Hepatic stellate cell (primary cell): ENCODE measurements at regions not wholly inside any gene's neighbourhood (a gene's known extent, or its start where the extent isn't known, plus 50 kb on each side); places are given as distances from the start of the nearest gene placed in this dataset.
"Not testable (repeated sequence)": the region's sequence is repeated elsewhere in the genome, so short reads cannot be mapped to it uniquely, and the experiment has no call there.

ENCODE experiments used
- DNase-seq: peaks from one replicate; pipeline ENCODE4 v3.0.0; 2011; ENCODE audit warnings: low spot score

- DNase-seq = not testable (repeated sequence)
These were observed 206.6 kb upstream of the C2CD4B start for GRCh38 chr15:62371683-62372082.

DNA sequence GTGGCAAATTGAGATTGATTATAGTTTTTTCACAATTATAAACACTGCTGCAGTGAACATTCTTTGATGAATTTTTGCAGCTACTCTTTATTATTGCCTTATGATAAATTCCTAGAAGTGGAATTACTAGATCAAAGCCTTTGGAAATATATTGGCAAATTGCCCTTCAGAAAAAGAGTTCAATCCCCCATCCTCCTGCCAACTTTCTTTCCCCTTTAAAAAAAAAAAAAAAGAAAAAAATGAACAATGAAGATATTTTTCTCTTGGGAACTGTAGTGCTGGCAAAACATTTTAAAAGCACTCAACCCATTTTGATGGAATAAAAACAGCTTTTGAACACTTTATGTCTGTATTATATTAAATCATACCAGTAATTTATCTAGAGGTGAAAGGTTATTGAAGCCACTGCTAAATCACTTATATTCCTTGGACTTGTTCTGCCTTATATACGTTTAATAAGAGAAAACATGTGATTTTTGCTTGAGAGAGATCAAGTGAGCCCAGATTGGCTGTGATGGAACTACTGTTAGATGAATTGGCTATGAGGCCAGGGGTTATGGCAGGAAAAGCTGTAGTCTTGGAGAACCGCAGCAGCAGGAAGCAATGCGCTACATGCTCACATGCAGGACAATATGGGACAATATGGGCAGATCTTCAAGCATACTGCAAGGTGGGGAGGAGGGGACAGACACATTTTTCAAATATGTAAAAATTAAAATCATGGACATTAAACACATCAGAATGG is 212.8 kb upstream of the C2CD4B start:
- DNase-seq = no peak

- no peak for DNase-seq
These were observed 213.8 kb upstream of the C2CD4B start for GRCh38 chr15:62378772-62379498.

DNA sequence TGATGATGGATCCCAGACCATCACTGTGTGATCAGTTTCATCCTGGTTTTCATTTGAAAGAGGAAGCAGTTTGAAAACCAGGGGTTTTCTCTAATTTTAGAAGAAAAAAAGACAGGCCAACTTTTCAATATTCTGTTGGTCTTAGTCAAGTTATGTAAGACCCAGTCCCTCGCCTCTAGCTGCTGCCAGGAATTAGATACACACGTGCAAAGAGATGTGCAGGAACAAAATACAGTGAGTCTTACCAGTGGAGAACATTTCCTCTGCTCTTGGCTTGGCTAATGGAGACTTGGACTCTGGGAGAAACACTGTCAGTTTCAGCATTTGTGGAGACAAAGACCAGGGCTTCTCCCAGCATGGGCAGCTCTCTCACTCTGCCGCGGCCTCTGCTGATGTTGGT is 214.9 kb upstream of the C2CD4B start:
- no peak for DNase-seq

DNA sequence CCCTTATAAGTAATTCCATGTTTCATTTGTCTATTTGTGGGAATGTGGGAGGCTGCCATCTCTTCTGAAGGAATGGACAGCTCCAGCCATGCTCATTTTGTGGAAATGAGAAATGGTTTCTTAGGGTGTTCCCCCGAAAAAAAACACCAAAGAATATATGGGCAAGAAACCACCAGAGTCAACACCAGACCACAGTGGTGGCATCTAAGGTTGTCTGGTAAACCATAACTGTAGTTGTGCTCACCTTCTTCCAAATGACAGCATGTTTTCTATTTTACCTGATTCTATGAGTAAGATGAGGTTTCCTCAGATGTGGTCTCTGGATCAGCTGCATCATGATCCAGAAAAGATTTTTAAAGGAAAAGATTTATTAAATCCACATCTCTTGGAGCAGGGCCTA is 217.0 kb upstream of the C2CD4B start:
- DNase-seq = no peak

DNA sequence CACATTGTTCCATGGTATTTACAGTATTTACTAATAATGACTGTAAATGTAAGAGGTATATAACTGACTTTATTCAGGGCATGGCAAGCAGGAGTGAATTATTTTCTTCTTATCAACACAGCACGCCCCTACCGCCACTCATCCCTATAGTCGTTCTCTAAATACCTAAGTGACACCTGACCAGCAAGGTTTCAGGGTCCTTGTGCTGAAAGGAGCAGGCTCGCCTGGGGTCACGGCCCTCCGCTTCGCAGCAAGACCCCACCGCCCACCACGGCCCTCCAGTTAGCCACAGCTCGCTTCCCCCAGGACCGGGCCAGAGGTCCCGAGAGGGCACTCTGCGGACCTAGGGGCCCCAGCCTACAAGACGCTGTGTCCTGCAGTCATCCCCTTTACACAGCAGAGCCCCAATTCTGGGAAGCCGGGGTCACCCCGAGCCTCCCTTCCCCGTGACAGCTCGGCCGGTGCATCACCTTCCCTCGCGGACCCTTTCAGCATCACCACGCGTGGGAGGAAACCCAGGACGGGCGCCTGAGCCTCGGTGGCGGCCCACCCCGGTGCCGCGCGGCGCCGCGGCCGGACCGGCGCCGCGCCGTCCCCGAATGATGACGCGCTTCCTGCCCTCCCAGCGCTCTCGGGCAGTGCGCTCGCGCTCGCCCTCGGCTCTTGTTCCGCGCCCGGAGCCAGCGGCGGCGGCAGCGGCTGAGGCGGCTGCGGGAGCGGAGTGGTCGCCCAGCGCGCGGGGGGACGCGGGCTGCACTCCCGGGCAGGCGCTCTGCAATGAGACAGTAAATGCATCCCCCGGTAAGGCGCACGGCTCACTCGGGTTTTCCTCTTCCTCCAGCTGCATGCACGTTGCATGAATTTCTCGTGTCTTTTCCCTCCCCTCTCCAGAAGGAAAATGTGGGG is 225.1 kb upstream of the C2CD4B start, which contains the start of gene TLN2:
TLN2 (plus strand) TSS at position 666 of the 906 bp plus-strand sequence.
- DNase-seq = peak; percentile 79

- peak; percentile 29 for DNase-seq
These were observed 225.9 kb upstream of the C2CD4B start for GRCh38 chr15:62390791-62391640.

- peak; percentile 55 for DNase-seq
These were observed 226.7 kb upstream of the C2CD4B start for GRCh38 chr15:62391641-62392262.

GRCh38 chr15:62392376-62392775 is 227.3 kb upstream of the C2CD4B start:
- DNase-seq = peak; percentile 16

DNA sequence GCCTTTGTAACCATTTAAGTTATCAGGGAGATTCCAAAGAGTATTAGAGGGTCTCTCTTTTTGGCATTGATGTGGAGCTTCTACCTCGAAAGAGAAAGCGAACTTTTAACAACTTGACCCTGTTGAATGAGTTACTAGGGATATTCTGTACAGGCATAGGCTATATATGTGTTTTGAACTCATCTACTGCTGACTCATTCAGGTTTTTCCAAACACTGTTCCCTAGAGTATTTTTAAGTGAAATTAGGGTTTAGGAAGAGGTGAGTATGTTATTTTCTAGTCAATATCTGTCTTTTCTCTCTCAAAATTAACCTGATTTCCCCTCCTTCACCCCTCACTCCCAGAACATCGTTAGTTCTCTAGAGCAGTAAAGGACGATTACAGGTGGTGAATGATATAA is 228.1 kb upstream of the C2CD4B start:
- DNase-seq = no peak

DNA sequence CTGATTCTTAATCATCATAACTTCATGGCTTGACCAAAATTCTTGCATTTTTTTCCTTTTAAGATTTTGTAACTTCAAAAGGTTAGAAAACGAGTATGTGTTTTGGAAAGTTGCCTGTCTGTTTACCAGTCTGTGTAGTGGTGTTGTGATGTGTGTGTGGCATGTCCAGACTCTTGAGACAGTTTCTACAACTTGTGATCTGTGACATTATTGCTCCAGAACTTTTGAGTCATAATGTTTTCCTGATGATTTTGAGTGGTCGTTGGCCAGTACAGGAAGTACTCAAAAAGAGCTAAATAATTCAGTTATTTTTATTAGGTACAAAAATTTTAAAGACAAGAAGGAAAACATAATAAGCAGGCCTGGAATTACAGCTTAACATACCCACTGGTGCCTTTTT is 229.0 kb upstream of the C2CD4B start:
- no peak for DNase-seq

DNA sequence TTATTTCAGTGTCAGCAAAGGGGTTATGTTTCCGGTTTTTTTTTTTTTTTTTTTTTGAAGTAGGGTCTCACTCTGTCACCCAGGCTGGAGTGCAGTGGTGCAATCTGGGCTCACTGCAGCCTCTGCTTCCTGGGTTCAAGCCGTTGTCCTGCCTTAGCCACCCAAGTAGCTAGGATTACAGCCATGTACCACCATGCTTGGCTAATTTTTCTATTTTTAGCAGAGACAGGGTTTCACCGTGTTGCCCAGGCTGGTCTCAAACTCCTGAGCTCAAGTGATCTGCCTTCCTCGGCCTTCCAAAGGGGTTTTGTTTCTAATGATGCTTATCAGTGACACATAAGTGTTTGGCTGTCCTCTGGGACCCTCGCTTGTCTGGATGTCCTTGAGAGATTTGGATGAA is 235.7 kb upstream of the C2CD4B start:
- no peak for DNase-seq

DNA sequence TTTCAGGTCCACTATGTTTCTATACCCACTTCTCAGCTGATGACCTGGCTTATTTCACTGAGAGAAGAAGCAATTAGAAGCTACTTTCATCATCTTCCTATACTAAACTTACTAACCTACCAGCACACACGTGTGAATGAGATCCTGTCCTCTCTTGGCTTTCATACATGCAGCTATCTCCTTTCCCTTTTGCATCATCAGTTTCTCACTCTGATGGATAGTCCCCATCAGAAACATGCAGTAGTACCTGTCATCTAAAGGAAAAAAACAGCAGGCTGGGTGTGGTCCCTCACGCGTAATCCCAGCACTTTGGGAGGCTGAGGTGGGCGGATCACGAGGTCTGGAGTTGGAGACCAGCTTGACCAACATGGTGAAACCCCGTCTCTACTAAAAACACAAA is 237.6 kb upstream of the C2CD4B start:
- DNase-seq = no peak

- DNase-seq = peak; percentile 80
These were observed 238.2 kb upstream of the C2CD4B start for GRCh38 chr15:62403164-62403809.

GRCh38 chr15:62404194-62404985 is 239.3 kb upstream of the C2CD4B start:
- DNase-seq = no peak

- no peak for DNase-seq
These were observed 241.3 kb upstream of the C2CD4B start for GRCh38 chr15:62406305-62406891.

DNA sequence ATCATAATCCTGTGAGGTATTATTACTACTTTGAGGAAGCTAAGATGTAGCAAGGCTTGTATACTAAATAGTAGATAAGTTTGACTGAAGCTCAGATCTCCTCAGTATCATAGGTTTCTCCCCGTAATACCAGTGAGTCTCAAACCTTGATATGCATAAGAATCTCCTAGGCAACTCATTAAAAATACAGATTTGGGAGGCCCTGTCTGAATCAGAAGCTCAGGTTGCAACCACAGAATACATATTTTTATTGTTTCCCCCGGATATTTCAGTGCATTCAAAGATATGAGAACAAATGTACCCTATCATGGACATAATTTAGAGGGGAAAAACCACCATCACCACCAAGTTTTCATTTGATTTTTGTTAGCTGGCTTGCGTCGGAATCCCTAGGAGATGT is 242.1 kb upstream of the C2CD4B start:
- no peak for DNase-seq

DNA sequence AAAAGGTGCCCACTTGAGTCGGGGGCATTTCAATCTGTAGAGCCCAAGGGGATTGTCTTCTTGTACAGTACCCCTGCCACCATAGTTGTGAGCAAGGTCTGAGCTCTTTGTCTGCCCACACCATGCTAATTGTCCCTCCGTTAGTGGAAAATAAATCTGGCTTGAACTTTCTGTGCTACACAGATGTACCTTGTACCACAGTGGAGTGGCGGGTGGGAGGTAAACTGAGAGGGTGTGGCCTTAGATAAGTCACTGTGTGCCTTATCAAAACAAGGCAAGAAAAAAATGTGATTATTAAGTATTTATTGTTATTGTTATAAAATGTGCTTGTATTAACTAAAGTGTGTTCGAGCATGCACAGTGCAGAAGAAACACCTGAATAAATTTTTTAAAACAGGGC is 242.9 kb upstream of the C2CD4B start:
- no peak for DNase-seq

DNA sequence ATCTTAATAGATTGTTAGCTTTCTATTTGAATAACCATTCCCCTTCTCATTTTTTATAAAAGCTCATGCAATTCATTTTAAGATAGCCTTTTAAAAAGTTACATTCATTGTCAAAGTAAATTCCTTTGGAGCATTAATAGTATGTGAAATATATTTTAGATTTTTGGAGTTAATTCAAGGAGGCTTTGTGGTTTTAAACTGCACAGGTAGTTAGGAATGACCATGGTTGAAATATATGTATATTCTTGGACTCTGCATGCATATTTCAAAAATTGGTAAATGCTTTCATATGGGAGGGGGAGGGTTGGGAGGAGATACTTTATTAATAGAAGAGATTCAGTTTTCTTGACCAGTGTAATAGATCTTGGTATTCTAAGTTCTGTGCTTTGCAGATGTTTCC is 244.4 kb upstream of the C2CD4B start:
- DNase-seq = no peak
